ENCODE measurements at regions not wholly inside any gene's neighbourhood (a gene's known extent, or its start where the extent isn't known, plus 50 kb on each side); places are given as distances from the start of the nearest gene placed in this dataset.

GRCh38 chr12:124688356-124688992 lies 121.1 kb upstream of the NCOR2 start:
- peaks cover 43 to 56% of the 10 kb centered on the region in 2 donors for H3K4me1 ChIP-seq (ENCODE audit: control insufficient read depth in 1 of 2, insufficient read depth in 2 of 2, low read length in 2 of 2)

GRCh38 chr12:124687917-124688316 lies 120.5 kb upstream of the NCOR2 start:
- H3K27ac Mint-ChIP-seq, result peak overlapping the region in 5 of 7 donors; percentile 42 to 77 (median 52)

More at GRCh38 chr12:124688356-124688992, 121.1 kb upstream of the NCOR2 start:
- no peaks in the 10 kb centered on the region for H3K36me3 ChIP-seq (replicated peaks in 1 of 2; ENCODE audit: control insufficient read depth in 1 of 2, insufficient read depth in 2 of 2, low read length in 2 of 2)
- Mint-ChIP-seq H3K27me3 (ENCODE audit: low read depth in 3 of 3) (no peaks in the 10 kb centered on the region), H3K4me3 (no peak overlapping the region), H3K27ac (peak overlapping the region in 4 of 7 donors; percentile 43 to 66 (median 50)), H3K4me1 (peaks cover 60% of the 10 kb centered on the region), H3K36me3 (peaks cover 2 to 4% of the 10 kb centered on the region in 2 donors), H3K9me3 (peaks cover 0 to 21% (median 13%) of the 10 kb centered on the region in 7 donors)
- 14% methylated on average over 4 of the region's 6 CpGs for whole genome bisulfite sequencing (ENCODE audit: insufficient coverage)
- no peak overlapping the region for H3K4me2 ChIP-seq (replicated peaks; ENCODE audit: extremely low read depth, low read length, poor library complexity, severe bottlenecking)
- no peaks in the 10 kb centered on the region for H3K79me2 ChIP-seq (ENCODE audit: insufficient read depth, low read length)
- H3K27me3 ChIP-seq (ENCODE audit: control insufficient read depth in 2 of 2, insufficient read depth in 2 of 2, low read length in 2 of 2), result no peaks in the 10 kb centered on the region
- intact Hi-C loops (cut with micrococcal nuclease), result loop anchor here in 1 of 2 donors (10.0 kb wide), 1 partner anchor 294 kb away; no protein-coding TSS in a partner anchor
- peaks cover 8 to 18% of the 10 kb centered on the region in 2 donors for H3K9me3 ChIP-seq (replicated peaks in 1 of 2; ENCODE audit: control insufficient read depth in 1 of 2, insufficient read depth in 1 of 2, low read length in 2 of 2)
- DNase-seq, result no peak
- no peaks in the 10 kb centered on the region for H4K20me1 ChIP-seq (ENCODE audit: insufficient read depth, low read length)
- H3K9ac ChIP-seq (ENCODE audit: insufficient read depth, low read length, poor library complexity, severe bottlenecking), result no peak overlapping the region
- H3K4me3 ChIP-seq (replicated peaks in 1 of 3; ENCODE audit: low read depth in 2 of 3, low read length in 3 of 3), result no peak overlapping the region
- H3K27ac ChIP-seq (ENCODE audit: low read depth in 1 of 2, low read length in 2 of 2), result peak overlapping the region in 1 of 2 donors; percentile 24
- peak overlapping the region; percentile 2 for H2AFZ ChIP-seq (ENCODE audit: insufficient read depth, low read depth, low read length, poor library complexity, severe bottlenecking)
- no peak for TF ChIP-seq CTCF (IDR thresholded peaks at IDR 0.05)

More at GRCh38 chr12:124687917-124688316, 120.5 kb upstream of the NCOR2 start:
- Mint-ChIP-seq H3K36me3 (peaks cover 2 to 6% of the 10 kb centered on the region in 2 donors), H3K4me1 (peaks cover 63% of the 10 kb centered on the region), H3K4me3 (peak overlapping the region in 1 of 2 donors; percentile 48), H3K27me3 (ENCODE audit: low read depth in 3 of 3) (peaks cover 0 to 2% (median 0%) of the 10 kb centered on the region in 3 donors), H3K9me3 (peaks cover 0 to 21% (median 13%) of the 10 kb centered on the region in 7 donors)
- H4K20me1 ChIP-seq (ENCODE audit: insufficient read depth, low read length), result no peaks in the 10 kb centered on the region
- H3K4me1 ChIP-seq (ENCODE audit: control insufficient read depth in 1 of 2, insufficient read depth in 2 of 2, low read length in 2 of 2), result peaks cover 48 to 61% of the 10 kb centered on the region in 2 donors
- no peak for DNase-seq
- no peaks in the 10 kb centered on the region for H3K36me3 ChIP-seq (replicated peaks in 1 of 2; ENCODE audit: control insufficient read depth in 1 of 2, insufficient read depth in 2 of 2, low read length in 2 of 2)
- peak overlapping the region in 1 of 3 experiments; percentile 2 for H3K4me3 ChIP-seq (replicated peaks in 1 of 3; ENCODE audit: low read depth in 2 of 3, low read length in 3 of 3)
- H3K79me2 ChIP-seq (ENCODE audit: insufficient read depth, low read length), result no peaks in the 10 kb centered on the region
- H3K9me3 ChIP-seq (replicated peaks in 1 of 2; ENCODE audit: control insufficient read depth in 1 of 2, insufficient read depth in 1 of 2, low read length in 2 of 2), result peaks cover 8 to 16% of the 10 kb centered on the region in 2 donors
- no peaks in the 10 kb centered on the region for H3K27me3 ChIP-seq (ENCODE audit: control insufficient read depth in 2 of 2, insufficient read depth in 2 of 2, low read length in 2 of 2)
- peak overlapping the region in 1 of 2 donors; percentile 24 for H3K27ac ChIP-seq (ENCODE audit: low read depth in 1 of 2, low read length in 2 of 2)
- peak overlapping the region; percentile 2 for H2AFZ ChIP-seq (ENCODE audit: insufficient read depth, low read depth, low read length, poor library complexity, severe bottlenecking)
- 3% methylated on average over 7 of the region's 11 CpGs for WGBS (ENCODE audit: insufficient coverage)
- H3K9ac ChIP-seq (ENCODE audit: insufficient read depth, low read length, poor library complexity, severe bottlenecking), result peak overlapping the region; percentile 7
- TF ChIP-seq CTCF (IDR thresholded peaks at IDR 0.05), result no peak
- intact Hi-C loops (cut with micrococcal nuclease), result loop anchor here in 1 of 2 donors (10.0 kb wide), 1 partner anchor 293 kb away; no protein-coding TSS in a partner anchor
- H3K4me2 ChIP-seq (replicated peaks; ENCODE audit: extremely low read depth, low read length, poor library complexity, severe bottlenecking), result peak overlapping the region; percentile 33

Measured in CD14-positive monocyte (primary cell).